ENCODE measurements at regions not wholly inside any gene's neighbourhood (a gene's known extent, or its start where the extent isn't known, plus 50 kb on each side); places are given as distances from the start of the nearest gene placed in this dataset.

- in situ Hi-C loops (cut with HindIII; ENCODE audit: extremely low pct_ligation_motif_present, low pct_unique_long_range_greater_than_20kb), result no loop called here
- H3K4me3 ChIP-seq (replicated peaks in 1 of 3; ENCODE audit: insufficient read depth in 1 of 3, low read depth in 2 of 3, low read length in 3 of 3), result no peak overlapping the region
- CTCF ChIA-PET (ENCODE audit: low intra/inter-chr PET ratio, low total read pairs), result no interaction called here
- DNase-seq (ENCODE audit: low spot score) (no peak), ATAC-seq (no peak), FAIRE-seq (no peak)
- no peaks in the 10 kb centered on the region for H4K20me1 ChIP-seq (ENCODE audit: insufficient read depth, low read length)
- H2AFZ ChIP-seq (ENCODE audit: low read length), result no peak overlapping the region
- BruUV-seq (replicated peaks), result no TSS peak
- H3K79me2 ChIP-seq (ENCODE audit: insufficient read depth, low read length), result no peaks in the 10 kb centered on the region
- whole genome bisulfite sequencing (ENCODE audit: low lambda C conversion rate), result 6% methylated on average over 2 of the region's 2 CpGs
- no peak overlapping the region for H3K27ac ChIP-seq (ENCODE audit: extremely low read length, insufficient read depth, low read length)
- H3K9me3 ChIP-seq (ENCODE audit: low read length), result no peaks in the 10 kb centered on the region
- H3K4me1 ChIP-seq (ENCODE audit: insufficient read depth, low read length), result peaks cover 8% of the 10 kb centered on the region
- intact Hi-C loops (cut with micrococcal nuclease; ENCODE audit: unreplicated experiment), result no loop called here
- POLR2A ChIA-PET, result no interaction called here
- H3K27me3 ChIP-seq (ENCODE audit: control insufficient read depth in 1 of 2, insufficient read depth in 2 of 2, low read length in 2 of 2), result peaks cover 3 to 10% of the 10 kb centered on the region in 2 experiments; a peak in 3 of 5 replicates
- H3K36me3 ChIP-seq (replicated peaks in 1 of 2; ENCODE audit: control insufficient read depth in 1 of 2, insufficient read depth in 2 of 2, low read length in 2 of 2), result no peaks in the 10 kb centered on the region
- no peak overlapping the region for H3K9ac ChIP-seq (ENCODE audit: insufficient read depth, low read depth, low read length)
- TF ChIP-seq ZNF878 (CRISPR knock-in tag; IDR thresholded peaks at IDR 0.05) (no peak), SYNCRIP (IDR thresholded peaks at IDR 0.05; ENCODE audit: insufficient read depth, low read depth, low read length) (no peak), MAFG (CRISPR knock-in tag; IDR thresholded peaks at IDR 0.05) (no peak), U2AF1 (optimal IDR thresholded peaks at IDR 0.05; ENCODE audit: low read depth, low read length) (no peak), ZNF12 (CRISPR knock-in tag; IDR thresholded peaks at IDR 0.05) (no peak), JUN (CRISPR knock-in tag; IDR thresholded peaks at IDR 0.05) (no peak), ZNF292 (CRISPR knock-in tag; IDR thresholded peaks at IDR 0.05; ENCODE audit: borderline replicate concordance, low read depth) (no peak), FUBP1 (CRISPR knock-in tag; IDR thresholded peaks at IDR 0.05; ENCODE audit: borderline replicate concordance) (no peak), E2F2 (CRISPR knock-in tag; IDR thresholded peaks at IDR 0.05; ENCODE audit: borderline replicate concordance) (no peak), ZNF180 (CRISPR knock-in tag; IDR thresholded peaks at IDR 0.05; ENCODE audit: borderline replicate concordance, low read depth) (no peak), GATAD2A (CRISPR knock-in tag; IDR thresholded peaks at IDR 0.05) (no peak), RARG (CRISPR knock-in tag; IDR thresholded peaks at IDR 0.05; ENCODE audit: low read depth) (no peak), KLF9 (CRISPR knock-in tag; IDR thresholded peaks at IDR 0.05; ENCODE audit: low read depth) (no peak), ZNF546 (CRISPR knock-in tag; conservative IDR thresholded peaks at IDR 0.05) (no peak), ZFY (CRISPR knock-in tag; IDR thresholded peaks at IDR 0.05) (no peak), PHF5A (CRISPR knock-in tag; IDR thresholded peaks at IDR 0.05; ENCODE audit: low read depth, unreplicated experiment) (no peak)
- TF ChIP-seq, protein P1, sequence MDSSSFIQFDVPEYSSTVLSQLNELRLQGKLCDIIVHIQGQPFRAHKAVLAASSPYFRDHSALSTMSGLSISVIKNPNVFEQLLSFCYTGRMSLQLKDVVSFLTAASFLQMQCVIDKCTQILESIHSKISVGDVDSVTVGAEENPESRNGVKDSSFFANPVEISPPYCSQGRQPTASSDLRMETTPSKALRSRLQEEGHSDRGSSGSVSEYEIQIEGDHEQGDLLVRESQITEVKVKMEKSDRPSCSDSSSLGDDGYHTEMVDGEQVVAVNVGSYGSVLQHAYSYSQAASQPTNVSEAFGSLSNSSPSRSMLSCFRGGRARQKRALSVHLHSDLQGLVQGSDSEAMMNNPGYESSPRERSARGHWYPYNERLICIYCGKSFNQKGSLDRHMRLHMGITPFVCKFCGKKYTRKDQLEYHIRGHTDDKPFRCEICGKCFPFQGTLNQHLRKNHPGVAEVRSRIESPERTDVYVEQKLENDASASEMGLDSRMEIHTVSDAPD (CRISPR knock-in tag; IDR thresholded peaks at IDR 0.05), result no peak
- TF ChIP-seq, protein P2, sequence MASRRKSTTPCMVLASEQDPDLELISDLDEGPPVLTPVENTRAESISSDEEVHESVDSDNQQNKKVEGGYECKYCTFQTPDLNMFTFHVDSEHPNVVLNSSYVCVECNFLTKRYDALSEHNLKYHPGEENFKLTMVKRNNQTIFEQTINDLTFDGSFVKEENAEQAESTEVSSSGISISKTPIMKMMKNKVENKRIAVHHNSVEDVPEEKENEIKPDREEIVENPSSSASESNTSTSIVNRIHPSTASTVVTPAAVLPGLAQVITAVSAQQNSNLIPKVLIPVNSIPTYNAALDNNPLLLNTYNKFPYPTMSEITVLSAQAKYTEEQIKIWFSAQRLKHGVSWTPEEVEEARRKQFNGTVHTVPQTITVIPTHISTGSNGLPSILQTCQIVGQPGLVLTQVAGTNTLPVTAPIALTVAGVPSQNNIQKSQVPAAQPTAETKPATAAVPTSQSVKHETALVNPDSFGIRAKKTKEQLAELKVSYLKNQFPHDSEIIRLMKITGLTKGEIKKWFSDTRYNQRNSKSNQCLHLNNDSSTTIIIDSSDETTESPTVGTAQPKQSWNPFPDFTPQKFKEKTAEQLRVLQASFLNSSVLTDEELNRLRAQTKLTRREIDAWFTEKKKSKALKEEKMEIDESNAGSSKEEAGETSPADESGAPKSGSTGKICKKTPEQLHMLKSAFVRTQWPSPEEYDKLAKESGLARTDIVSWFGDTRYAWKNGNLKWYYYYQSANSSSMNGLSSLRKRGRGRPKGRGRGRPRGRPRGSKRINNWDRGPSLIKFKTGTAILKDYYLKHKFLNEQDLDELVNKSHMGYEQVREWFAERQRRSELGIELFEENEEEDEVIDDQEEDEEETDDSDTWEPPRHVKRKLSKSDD (CRISPR knock-in tag; IDR thresholded peaks at IDR 0.05; ENCODE audit: low read depth), result no peak
- H3K4me2 ChIP-seq (ENCODE audit: low read depth, low read length), result no peak overlapping the region
Observed at GRCh38 chr20:40899344-40899743, 129.3 kb upstream of the TOP1 start.
